Lung (tissue), 11 donors: ENCODE measurements at regions not wholly inside any gene's neighbourhood (a gene's known extent, or its start where the extent isn't known, plus 50 kb on each side); places are given as distances from the start of the nearest gene placed in this dataset.
"Not testable (repeated sequence)": the region's sequence is repeated elsewhere in the genome, so short reads cannot be mapped to it uniquely, and the experiment has no call there.

Source experiments
- ATAC-seq: fragments of 200-7000 bp; cut with Tn5 transposase; one replicate; pipeline ENCODE4 v1.9.1; 2020; ENCODE audit warnings: moderate number of reproducible peaks; ENCODE audit not compliant: insufficient read depth, low FRiP score
- DNase-seq, 3 donors: peaks; one replicate each; pipeline ENCODE4 v3.0.0-alpha.2; 2013 to 2017
- H3K27ac ChIP-seq, 2 donors: one replicate each; pipeline ENCODE4 v1.5.1; 2013; ENCODE audit warnings: mild to moderate bottlenecking in 2 of 2, moderate library complexity in 2 of 2, control low read depth in 1 of 2, inconsistent platforms in 1 of 2, low read depth in 1 of 2, low read length in 1 of 2
- H3K27me3 ChIP-seq, 3 donors: one replicate each; pipeline ENCODE4 v1.5.1; 2013; ENCODE audit warnings: low read length in 2 of 3; ENCODE audit not compliant: control insufficient read depth in 3 of 3, insufficient read depth in 3 of 3
- H3K36me3 ChIP-seq, 4 donors: one replicate each; pipeline ENCODE4 v1.5.1; 2013; ENCODE audit warnings: low read length in 4 of 4, mild to moderate bottlenecking in 1 of 4, moderate library complexity in 1 of 4; ENCODE audit not compliant: control insufficient read depth in 4 of 4, insufficient read depth in 4 of 4
- H3K4me1 ChIP-seq, 5 donors: one replicate each; pipeline ENCODE4 v1.5.1; 2013; ENCODE audit warnings: low read length in 5 of 5, mild to moderate bottlenecking in 2 of 5, moderate library complexity in 1 of 5; ENCODE audit not compliant: control insufficient read depth in 5 of 5, insufficient read depth in 5 of 5
- H3K4me3 ChIP-seq: one replicate; pipeline ENCODE4 v1.5.1; 2013; ENCODE audit warnings: mild to moderate bottlenecking, control low read depth, moderate library complexity
- H3K9ac ChIP-seq, 2 donors: one replicate each; pipeline ENCODE4 v1.5.1; 2013; ENCODE audit warnings: low read length in 2 of 2, control low read depth in 1 of 2; ENCODE audit not compliant: insufficient read depth in 1 of 2
- H3K9me3 ChIP-seq, 4 donors: one replicate each; pipeline ENCODE4 v1.5.1; 2013; ENCODE audit warnings: low read length in 3 of 4, mild to moderate bottlenecking in 1 of 4, moderate library complexity in 1 of 4; ENCODE audit not compliant: control insufficient read depth in 4 of 4, insufficient read depth in 3 of 4
- WGBS, 2 donors: extraction: QIAGEN DNeasy Blood & Tissue Kit; methylation state at CpG; one replicate each; pipeline ENCODE4 v1.1.7; 2013; 5-methylcytosine and 5-hydroxymethylcytosine counted together
- TF ChIP-seq, protein P1 (sequence below): IDR thresholded peaks from 2 replicates; pipeline ENCODE4 v1.5.1; 2012; ENCODE audit warnings: mild to moderate bottlenecking; ENCODE audit errors: control extremely low read depth, extremely low read depth
- donor health status: control.
- donor health status: control.
- donor health status: Bipolar disorder and iron deficiency.
- donor health status: healthy.
- donor health status: DM: yes; HTN: yes; CAD: no.

DNA sequence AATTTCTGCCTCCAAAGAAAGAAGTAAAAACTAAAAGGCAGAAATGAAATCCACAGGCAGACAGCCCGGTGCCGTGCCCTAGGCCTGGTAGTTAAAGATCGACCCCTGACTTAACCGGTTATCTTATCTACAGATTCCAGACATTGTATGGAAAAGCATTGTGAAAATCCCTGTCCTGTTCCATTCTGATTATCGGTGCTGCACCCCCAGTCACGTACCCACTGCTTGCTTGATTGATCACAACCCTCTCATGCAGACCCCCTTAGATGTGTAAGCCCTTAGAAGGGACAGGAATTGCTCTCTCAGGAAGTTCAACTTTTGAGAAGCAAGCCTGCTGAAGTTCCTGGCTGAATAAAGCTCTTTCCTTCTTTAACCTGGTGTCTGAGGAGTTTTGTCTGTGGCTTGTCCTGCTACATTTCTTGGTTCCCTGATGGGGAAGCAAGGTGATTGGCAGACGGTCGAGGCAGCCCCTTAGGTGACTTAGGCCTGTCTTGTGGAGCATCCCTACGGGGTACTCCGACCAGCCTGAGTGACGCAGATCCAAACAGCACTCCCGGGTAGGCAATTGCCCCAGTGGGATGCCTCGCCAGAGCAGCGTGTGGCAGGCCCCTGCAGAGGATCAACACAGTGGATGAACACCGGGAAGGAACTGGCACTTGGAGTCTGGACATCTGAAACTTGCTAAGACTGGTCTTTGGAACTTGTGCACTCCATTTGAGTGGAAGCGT lies 111.2 kb upstream of the PPM1J start:
- Histone ChIP-seq H3K4me1 (peaks cover 0 to under 1% (median 0%) of the 10 kb centered on the region in 5 donors), H3K27me3 (no peaks in the 10 kb centered on the region), H3K4me3 (no peak overlapping the region), H3K27ac (no peak overlapping the region), H3K9me3 (no peaks in the 10 kb centered on the region), H3K36me3 (no peaks in the 10 kb centered on the region), H3K9ac (no peak overlapping the region)
- TF ChIP-seq, protein P1, sequence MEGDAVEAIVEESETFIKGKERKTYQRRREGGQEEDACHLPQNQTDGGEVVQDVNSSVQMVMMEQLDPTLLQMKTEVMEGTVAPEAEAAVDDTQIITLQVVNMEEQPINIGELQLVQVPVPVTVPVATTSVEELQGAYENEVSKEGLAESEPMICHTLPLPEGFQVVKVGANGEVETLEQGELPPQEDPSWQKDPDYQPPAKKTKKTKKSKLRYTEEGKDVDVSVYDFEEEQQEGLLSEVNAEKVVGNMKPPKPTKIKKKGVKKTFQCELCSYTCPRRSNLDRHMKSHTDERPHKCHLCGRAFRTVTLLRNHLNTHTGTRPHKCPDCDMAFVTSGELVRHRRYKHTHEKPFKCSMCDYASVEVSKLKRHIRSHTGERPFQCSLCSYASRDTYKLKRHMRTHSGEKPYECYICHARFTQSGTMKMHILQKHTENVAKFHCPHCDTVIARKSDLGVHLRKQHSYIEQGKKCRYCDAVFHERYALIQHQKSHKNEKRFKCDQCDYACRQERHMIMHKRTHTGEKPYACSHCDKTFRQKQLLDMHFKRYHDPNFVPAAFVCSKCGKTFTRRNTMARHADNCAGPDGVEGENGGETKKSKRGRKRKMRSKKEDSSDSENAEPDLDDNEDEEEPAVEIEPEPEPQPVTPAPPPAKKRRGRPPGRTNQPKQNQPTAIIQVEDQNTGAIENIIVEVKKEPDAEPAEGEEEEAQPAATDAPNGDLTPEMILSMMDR = no peak
- WGBS, 2 donors = 82 to 89% methylated on average over 16 of the region's 16 CpGs
- DNase-seq (no peak), ATAC-seq (no peak)

DNA sequence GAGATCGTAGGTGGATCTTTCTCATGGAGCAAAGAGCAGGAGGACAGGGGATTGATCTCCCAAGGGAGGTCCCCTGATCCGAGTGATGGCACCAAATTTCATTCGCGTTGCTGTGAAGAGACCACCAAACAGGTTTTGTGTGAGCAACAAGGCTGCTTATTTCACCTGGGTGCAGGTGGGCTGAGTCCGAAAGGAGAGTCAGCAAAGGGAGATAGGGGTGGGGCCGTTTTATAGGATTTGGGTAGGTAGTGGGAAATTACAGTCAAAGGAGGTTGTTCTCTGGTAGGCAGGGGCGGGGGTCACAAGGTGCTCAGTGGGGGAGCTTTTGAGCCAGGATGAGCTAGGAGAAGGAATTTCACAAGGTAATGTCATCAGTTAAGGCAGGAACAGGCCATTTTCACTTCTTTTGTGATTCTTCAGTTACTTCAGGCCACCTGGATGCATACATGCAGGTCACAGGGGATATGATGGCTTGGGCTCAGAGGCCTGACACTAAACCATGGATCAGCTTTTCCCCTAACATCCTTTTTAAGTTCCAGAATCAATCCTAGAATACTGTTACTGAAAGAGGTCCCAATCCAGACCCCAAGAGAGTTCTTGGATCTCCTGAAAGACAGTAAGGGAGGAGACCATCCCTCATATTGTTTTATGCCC lies 110.6 kb upstream of the PPM1J start:
- not testable (repeated sequence) for ATAC-seq, H3K4me1 ChIP-seq, DNase-seq, H3K27ac ChIP-seq, H3K27me3 ChIP-seq, H3K9me3 ChIP-seq, H3K4me3 ChIP-seq, H3K9ac ChIP-seq, H3K36me3 ChIP-seq
- 88 to 93% methylated on average over 7 of the region's 7 CpGs for WGBS, 2 donors

DNA sequence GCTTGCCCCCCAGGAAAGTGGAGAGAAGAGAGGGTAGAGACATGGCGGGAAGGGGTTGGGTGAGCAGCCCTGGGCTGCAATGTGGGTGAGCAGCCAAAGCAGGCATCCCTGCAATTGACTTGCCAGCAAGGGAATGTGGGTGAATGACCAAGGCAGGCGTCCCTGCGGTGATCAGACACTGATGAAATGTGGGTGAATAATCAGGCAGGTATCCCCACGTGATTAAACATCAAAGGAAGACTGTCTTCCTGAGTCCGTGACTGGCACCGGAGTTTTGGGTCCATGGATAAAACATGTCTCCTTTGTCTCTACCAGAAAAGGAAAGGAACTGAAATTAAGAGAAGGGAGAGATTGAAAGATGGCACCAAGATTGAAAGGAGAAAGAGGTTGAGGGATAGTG lies 109.9 kb upstream of the PPM1J start:
- not testable (repeated sequence) for H3K9me3 ChIP-seq, H3K36me3 ChIP-seq, H3K4me1 ChIP-seq, H3K4me3 ChIP-seq, H3K9ac ChIP-seq, H3K27me3 ChIP-seq, ATAC-seq, H3K27ac ChIP-seq, DNase-seq
- WGBS, 2 donors = 88 to 91% methylated on average over 6 of the region's 6 CpGs

DNA sequence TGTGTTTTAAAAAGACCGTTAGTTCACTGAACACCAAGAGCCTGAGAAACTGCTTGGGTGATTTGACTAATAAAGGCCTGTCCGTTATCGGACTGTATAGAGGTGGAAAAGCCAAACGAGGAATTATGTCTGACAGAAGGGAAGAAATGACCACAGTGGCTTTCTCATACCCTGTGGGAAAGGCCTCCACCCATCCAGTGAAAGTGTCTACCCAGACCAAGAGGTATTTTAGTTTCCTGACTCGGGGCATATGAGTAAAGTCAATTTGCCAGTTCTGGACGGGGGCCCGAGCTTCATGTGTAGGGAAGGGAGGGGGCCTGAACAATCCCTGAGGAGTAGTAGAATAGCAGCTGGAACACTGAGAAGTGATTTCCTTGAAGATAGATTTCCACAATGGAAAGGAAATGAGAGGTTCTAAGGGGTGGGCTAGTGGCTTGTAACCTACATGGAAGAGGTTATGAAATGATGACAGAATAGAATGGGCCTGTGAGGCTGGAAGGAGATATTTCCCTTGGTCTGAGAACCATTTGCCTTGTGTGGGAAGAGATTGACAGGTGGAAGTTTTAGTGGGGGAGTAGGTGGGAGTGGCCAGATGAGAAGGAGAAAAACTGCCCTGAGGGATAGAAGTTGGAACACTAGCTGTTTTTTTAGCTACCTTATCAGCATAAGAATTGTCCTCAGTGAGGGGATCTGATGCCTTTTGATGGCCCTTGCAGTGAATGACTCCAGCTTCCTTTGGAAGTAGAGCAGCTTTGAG lies 106.4 kb upstream of the PPM1J start:
- 80 to 82% methylated on average over 7 of the region's 7 CpGs for WGBS, 2 donors
- not testable (repeated sequence) for H3K9me3 ChIP-seq, H3K4me3 ChIP-seq, H3K27ac ChIP-seq, H3K4me1 ChIP-seq, H3K9ac ChIP-seq, H3K27me3 ChIP-seq, H3K36me3 ChIP-seq, DNase-seq, ATAC-seq
